Renal cortex interstitium (tissue), 11 donors: ENCODE measurements at regions not wholly inside any gene's neighbourhood (a gene's known extent, or its start where the extent isn't known, plus 50 kb on each side); places are given as distances from the start of the nearest gene placed in this dataset.
A peak's percentile ranks its signal among the peaks of the same experiment; 100 is the strongest.
"Not testable (repeated sequence)": the region's sequence is repeated elsewhere in the genome, so short reads cannot be mapped to it uniquely, and the experiment has no call there.

Source experiments
- DNase-seq, 11 donors: peaks; one replicate each; pipeline ENCODE4 v3.0.0-alpha.2; 2013; ENCODE audit warnings: low read depth in 9 of 11, low spot score in 4 of 11; ENCODE audit errors: extremely low read depth in 1 of 11

DNA sequence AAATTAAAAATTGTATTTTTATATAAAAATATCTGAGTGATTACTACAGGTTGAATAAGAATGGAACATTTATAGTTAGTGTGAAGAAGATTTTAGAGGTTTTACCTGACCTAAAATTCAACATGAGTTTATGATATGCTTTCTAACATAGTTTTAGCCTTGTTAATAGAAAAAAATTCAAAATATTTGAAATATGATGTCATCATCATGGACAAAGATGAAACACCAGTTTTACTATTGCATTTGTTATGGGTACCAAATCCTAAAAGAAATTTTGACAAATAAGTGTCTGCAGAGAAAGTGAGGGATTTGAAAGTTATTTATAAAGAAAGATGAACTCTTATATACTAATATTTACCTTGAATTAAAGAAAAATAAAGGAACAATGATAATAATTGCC lies 479.7 kb downstream of the TBC1D32 start:
- DNase-seq, result no peak

DNA sequence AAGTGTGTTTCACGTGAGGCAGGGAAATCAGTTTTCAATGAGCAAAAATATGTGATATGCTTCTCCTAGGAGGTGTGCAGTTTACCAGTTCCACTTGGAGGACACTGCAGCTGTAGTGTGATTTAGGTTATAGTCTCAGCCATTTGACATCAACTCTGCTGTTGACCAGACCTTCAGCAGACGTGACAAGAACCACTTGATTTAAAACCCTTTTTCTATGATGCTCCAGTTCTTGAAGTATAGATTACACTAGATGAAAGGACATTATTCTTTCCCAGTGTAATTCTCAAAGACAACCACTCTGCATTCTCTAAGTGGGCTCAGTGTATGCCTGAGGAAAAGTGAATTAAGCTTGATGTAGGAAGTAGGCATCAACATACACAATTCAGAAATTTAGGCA lies 480.8 kb downstream of the TBC1D32 start:
- no peak for DNase-seq

DNA sequence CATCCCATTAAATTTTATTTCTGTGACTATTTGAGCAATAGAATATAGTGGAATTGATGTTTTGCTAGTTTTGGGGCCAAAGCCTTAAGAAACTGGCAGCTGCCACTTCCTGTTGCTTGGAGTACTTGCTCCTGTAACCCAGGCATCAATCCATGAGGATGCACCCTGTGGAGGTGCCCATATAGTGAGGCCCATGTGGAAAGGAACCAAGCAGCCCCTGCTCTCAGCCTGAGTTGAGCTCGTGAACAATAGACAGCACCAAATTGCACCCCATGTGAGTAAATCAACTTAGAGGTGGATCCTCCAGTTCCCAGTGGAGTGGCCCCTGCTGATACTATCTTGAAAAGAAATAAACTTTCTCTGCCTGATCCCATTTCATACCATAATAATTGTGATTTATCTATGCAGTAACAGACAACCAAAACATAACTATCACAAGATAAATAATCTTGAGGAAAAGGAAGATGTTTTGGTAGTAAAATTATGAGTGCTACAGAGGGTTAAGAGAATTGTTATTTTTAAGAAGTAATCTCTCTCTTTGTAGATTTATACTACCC lies 481.9 kb downstream of the TBC1D32 start:
- DNase-seq, result no peak

DNA sequence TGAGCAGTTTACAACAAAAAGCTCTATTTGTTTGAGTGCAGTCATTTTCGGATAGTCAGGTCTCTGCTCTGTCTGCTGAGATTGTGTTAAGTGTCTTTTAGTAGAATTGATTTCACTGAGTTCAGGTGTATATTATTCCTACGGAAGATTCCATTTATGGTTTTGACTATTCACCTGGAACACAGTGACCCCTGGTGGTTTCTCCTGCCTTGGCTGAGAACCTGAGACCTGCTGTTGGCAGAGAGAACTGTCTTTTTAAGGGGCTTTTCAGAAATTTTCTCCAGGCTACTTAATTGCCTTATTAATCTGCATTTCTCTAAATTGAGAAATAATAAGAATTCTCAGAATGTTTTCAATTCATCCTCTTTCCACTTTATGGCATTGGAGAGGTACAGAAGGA lies 508.0 kb downstream of the TBC1D32 start:
- peak in 3 of 11 donors; percentile 4 to 24 (median 17) for DNase-seq

DNA sequence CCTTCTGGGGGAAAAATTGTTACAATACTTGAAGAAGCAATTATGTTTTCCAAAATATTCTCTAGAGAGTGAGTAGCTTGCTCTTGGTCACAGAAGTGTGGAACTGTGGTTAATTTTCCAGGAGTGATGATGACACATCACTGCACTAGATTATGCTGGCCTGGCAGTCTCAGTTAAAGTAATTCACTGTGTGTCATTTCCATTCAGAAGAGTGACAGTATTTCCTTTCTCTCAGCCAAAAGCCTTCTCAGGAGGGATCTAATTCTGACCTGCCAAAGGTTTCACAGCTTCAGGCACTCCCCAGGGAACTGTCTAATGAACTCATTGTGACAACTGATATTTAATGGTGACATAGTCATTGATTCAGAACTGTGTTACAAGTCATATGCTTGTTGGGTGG lies 517.5 kb downstream of the TBC1D32 start:
- no peak for DNase-seq

DNA sequence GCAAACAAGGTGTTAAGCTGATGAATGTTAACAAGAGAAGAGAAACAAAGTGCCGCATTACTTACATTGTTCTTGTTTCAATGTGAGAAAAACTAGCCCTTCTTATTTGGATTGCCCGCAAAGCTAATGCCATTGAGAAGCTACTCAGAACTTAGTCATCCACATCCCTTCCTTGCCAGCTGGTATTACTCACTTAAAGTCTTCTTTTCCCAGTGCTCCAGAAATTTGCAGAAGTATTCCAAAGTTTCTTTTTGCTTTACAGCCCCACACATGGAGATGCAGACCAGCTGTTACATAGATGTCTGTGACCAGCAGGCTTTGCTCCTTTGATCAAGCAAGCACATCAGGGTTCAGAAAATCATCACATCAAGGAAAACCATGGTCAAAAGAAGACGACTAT lies 529.0 kb downstream of the TBC1D32 start:
- peak in 7 of 11 donors; percentile 7 to 52 (median 33) for DNase-seq

DNA sequence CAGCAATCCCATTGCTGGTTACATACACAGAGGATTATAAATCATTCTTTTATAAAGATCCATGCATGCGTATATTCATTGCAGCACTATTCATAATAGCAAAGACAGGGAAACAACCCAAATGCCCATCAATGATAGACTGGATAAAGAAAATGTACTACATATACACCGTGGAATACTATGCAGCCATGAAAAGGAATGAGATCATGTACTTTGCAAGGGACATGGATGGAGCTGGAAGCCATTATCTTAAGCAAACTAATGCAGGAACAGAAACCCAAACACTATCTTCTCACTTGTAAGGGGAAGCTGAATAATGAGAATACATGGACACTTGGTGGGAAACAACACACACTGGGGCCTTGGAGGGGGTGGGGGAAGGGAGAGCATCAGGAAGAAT lies 529.7 kb downstream of the TBC1D32 start:
- no peak for DNase-seq

DNA sequence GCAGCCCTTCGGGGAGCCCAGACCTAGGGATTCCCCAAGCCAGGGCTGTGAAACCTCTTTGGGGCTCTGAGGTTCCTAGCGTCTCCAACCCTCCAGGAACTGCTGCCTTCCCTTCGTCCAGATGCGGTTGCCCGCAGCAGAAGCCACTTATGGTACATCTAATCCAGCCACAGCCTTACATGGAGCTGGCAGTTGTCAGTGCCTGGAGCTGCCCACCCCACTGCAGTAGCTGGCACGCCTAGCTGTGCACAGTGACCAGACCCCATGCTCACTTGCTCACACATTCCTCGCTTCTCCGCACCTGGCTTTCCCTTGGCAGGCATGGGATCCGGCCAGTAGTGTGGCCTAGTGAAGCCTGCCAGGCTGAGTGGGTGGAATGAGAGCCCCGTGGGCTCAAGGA lies 547.6 kb downstream of the TBC1D32 start:
- no peak for DNase-seq

DNA sequence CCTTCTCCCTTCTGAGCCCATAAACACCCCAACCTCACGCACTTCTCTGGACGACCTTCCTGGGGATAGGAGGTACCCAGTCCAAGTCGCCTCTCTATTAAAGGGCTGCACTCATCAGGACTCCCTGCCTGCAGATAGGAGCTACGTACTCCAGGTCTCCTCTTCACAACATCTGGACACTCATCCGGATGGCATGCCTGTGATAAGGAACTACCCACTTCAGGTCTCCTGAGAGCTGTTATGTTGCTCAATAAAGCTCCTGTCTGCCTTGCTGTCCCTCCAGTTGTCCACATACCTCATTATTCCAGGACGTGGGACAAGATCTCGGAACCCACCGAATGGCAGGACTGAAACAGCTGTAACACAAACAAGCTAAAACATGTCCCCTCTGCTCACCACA lies 548.0 kb downstream of the TBC1D32 start:
- no peak for DNase-seq

DNA sequence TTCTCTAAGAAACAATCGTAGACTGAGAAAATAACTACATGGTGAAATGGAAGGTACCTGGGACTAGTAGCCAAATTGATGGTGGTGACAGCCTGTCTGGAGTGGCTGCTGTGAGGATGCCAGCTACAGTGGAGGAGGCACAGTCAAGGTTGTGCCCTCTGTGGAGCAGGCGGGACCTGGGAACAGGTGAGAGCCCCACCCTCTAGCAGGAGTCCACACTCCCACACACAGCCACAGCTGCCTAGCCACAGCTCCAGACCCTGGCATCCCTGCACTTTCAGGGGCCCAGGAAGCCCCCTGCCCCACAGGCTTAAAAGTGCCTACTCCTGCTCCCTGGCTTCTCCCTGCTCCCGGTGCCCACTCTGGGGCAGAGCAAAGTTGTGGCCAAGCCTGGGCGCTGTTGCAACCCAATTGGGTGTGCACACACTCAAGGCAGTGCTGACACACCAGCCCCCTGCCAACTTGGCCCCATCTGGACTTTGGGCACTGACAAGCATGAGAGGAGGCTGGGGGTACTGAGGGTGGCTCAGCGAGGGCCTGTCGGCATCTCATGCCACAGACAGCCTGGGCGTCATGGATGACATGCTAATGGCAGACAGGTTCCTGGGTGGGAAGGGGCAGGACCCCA lies 548.7 kb downstream of the TBC1D32 start:
- DNase-seq, result no peak

DNA sequence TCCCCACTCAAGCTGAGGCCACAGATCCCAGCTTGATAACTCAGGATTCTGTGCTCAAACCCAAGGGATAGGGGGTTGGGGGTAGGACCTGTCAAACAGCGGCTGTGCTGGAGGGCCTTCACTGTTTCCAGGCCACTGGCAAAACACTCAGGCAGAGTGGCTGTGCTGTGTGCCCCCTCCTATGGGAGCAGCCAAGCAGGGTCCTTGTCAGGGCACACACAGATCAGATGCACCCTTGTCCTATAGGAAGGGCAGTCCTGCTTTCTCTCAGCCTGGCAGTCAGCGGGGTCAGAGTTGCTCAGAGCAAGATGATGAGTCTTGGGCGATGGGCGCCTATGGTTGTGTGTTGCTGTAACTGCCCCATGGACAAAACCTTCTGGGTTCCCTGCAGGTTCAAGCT lies 554.8 kb downstream of the TBC1D32 start:
- DNase-seq, result no peak

DNA sequence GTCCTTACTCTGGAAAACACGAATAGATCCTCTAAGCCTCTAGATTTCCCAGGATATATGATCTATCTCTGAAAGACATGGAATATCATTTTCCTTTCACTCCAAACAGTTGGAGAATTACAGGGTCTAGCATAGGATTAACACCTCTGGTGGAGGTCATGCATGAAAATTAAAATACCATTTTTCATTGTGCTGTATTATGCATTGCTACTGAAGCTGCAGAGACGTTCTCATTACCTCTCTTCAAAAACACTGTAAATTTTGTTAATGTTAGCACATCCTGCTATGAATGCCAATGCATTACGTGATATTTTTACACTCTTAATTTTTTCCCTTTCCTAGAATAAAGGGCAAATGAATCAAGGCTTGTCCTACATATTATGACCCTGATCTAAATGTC lies 558.6 kb downstream of the TBC1D32 start:
- DNase-seq, result no peak

DNA sequence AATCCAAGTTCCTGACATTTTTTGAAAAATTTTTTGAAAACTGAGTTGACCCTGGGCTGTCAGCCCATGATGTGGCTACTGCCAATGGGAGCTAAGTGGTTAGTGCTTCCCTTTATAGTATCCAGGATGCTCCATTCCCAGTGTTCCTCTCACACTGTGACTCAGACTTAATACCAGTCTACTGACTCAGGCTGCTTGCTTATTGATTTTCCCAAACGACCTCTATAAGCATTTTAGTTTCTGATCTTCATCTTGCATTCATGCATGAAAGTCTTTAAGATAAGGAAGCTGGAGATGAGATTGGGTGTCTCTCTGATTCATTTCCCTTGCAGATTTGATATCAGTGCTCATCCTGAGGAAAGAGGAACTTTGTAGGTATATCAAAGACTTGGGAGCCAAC lies 560.0 kb downstream of the TBC1D32 start:
- DNase-seq, result no peak

DNA sequence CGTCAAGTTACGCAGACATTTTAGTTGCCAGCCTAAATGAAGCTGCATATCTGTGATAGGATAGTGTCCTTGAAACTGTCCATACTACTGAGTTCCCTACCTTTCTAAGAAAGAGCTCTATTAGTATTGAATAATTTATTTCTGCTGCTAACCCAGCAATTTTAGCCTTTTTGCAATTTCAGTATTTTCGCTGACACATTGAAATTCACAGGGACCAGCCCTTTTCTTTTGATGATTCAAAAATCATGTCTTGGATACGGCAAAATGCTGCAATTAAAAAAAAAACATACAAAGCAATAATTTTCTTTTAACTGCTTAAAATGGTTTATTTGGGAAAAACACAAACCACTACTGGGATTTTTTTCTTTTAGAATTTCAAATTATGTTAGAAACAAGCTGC lies 563.3 kb downstream of the TBC1D32 start:
- DNase-seq, result no peak

DNA sequence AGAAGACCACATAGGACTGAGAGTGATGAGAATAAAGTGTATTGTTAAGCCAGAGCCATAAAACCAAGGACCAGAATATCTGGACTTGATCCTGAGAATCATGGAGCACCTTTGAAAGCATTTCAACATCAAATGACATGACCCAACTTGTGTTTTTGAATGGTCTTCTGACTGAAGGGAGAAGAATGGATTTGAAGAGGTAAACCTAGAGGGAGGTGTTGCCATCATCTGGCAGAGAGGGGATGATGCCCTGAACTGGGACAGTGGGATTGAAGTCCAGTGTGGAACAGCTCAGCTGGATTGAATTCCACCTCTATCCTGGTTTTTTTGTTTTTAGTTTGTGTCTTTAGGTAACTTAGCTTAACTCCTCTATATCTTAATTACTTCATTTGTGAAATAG lies 570.0 kb downstream of the TBC1D32 start:
- no peak for DNase-seq

DNA sequence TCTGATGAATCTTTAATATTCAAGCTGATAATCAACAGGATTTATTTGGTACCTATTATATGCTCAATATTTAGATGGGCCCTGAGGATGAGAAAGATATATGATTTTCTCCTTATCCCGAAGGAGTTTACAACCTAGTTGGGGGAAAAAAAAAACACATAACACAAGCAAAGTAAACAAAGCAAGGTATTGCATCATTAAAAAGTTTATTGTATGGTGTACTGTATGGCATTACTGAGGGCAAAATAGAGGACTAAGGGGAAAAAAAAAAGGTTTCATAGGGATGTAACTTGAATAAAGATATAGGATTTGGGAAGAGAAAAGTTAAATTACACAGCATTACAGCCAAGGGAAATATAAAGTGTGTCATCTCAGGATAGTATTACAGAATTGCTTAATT lies 574.7 kb downstream of the TBC1D32 start:
- no peak for DNase-seq

DNA sequence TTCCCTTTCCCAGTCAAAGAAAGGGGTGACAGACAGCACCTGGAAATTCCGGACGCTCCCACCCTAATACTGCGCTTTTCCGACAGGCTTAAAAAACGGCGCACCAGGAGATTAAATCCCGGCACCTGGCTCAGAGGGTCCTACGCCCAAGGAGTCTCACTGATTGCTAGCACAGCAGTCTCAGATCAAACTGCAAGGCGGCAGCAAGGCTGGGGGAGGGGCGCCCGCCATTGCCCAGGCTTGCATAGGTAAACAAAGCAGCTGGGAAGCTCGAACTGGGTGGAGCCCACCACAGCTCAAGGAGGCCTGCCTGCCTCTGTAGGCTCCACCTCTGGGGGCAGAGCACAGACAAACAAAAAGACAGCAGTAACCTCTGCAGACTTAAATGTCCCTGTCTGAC lies 585.7 kb downstream of the TBC1D32 start:
- not testable (repeated sequence) for DNase-seq

DNA sequence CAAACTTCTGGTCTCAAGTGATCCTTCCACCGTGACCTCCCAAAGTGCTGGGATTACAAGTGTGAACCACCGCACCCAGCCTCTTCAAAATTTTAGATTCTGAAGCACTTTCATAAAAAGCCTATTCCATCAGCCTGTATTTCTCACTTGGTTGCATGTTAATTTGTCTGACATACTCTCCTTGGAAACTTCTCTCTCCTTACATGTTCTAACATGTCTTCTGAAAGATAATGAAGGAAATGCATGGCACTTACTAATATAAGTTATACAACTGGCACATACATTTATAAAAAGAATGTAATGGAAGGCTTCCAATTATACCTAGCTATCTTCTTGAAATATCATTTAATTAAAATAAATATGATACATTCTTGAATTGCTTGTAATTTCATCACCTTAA lies 597.5 kb downstream of the TBC1D32 start:
- DNase-seq, result no peak

DNA sequence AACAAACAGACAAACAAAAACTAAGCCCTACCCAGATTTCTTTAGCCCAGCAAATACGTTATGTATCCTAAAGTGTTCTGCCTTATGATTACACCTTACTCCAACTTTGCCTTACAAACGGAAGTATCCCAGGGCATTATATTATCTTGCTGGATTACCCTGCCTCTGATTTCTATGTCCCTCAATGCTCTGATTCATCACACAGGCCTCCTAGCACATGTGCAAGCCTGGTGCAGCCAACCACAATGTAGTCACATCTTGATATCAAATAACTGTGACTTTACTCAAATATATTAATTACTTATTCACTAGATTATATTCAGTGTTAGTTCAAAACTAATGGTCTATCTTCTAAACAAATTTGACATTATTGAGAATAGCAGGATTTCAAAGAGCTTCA lies 598.6 kb downstream of the TBC1D32 start:
- DNase-seq, result no peak

DNA sequence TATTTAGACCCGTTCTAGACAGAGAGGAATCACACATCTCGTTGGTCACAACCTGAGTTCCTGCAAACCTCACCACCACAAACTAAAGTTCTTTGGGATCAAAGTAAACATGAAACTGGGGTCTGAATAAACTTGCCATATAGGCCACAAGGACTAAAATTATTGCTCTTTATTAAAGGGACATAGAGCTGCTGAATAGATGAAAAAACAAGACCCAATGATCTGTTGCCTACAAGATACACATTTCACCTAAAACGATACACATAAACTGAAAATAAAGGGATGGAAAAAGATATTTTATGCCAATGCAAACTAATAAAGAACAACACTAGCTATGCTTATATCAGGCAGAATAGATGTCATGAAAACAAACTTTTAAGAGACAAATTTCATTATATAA lies 623.0 kb downstream of the TBC1D32 start:
- DNase-seq, result no peak

DNA sequence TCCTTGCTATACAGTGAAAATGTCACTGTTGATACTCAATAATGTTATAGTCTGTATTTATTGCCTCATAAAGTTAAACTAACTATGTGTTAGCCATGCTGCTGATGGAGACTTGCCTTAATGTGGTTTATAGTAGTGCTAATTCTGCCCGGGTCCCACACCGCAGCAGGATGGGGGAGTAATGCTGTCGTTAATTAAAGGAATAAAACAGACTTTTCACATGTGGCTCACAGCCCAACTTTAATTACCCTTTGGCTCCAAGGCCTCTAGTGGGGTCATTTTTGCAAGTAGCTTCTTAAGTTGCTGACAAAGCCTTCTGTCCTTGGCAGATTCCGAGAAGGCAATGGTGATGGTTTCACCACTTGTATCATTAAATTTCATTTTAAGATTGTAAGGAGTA lies 634.3 kb downstream of the TBC1D32 start:
- peak in 10 of 11 donors; percentile 4 to 56 (median 22) for DNase-seq
